NCI-H510A (cell line): ENCODE measurements at regions not wholly inside any gene's neighbourhood (a gene's known extent, or its start where the extent isn't known, plus 50 kb on each side); places are given as distances from the start of the nearest gene placed in this dataset.
"Not testable (repeated sequence)": the region's sequence is repeated elsewhere in the genome, so short reads cannot be mapped to it uniquely, and the experiment has no call there.

Experiments used
- DNase-seq: peaks from one replicate; lab custom pipeline; 2025; lab: John Stamatoyannopoulos, UW

DNA sequence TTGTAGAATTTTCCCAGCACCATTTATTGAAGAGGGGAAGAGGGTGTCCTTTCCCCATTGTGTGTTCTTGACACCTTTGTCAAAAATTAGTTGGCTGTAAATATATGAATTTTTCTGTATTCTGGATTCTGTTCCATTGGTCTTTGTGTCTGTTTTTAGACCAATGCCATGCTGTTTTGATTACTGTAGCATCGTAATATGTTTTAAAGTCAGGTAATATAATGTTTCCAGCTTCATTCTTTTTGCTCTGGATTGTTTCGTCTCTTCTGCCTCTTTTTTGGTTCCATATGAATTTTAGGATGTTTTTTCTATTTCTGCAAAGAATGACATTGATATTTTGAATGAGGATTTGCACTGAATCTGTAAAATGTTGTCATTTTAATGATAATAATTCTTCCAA lies 331.9 kb upstream of the RGS6 start:
- no peak for DNase-seq

DNA sequence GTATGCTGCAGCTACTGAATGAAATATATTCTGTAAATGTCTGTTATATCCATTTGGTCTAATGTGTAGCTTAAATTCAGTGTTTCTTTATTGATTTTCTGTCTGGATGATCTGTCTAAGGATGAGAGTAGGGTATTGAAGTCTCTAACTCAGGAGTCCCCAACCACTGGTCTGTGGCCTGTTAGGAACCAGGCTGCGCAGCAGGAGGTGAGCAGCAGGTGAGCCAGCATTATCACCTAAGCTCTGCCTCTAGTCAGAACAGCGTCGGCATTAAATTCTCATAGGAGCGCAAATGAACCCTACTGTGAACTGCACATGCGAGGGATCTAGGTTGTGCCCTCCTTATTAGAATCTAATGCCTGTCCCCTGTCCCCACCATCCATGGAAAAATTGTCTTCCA lies 329.7 kb upstream of the RGS6 start:
- no peak for DNase-seq

DNA sequence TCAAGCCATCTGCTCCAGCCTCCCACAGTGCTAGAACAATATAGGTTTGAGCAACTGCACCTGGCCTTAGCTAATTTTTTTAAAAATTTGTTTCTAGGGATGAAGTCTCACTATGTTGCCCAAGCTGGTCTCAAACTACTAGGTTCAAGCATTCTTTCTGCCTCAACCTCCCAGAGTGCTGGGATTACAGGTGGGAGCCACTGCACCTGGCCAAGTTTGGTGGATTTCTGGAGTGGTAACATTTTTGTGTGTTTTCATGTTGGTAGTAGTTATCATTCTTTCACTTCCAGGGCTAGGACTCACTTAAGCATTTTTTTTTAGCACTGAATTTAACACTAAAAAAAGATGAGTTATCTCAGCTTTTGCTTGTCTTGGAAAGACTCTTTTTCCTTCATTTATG lies 328.0 kb upstream of the RGS6 start:
- DNase-seq = no peak

DNA sequence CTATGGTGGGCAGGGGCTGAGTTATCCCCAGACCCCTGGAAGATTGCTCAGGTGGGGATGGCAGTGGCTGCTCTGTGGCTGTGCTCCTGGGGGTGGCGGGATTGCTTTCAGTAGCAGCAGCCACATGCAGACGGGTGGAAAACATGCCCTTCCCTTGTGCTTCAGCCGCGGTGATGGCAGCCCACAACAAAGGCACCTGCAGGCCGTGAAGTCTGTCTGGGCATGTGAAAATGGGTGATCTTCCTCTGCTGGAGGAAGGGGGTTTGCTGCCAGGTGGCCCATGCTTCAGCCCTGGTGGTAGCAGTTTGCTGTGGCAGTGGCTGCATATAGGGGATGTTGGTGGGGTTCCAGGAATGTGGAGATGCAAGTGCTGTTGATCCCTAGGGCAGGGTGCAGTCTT lies 326.2 kb upstream of the RGS6 start:
- no peak for DNase-seq

DNA sequence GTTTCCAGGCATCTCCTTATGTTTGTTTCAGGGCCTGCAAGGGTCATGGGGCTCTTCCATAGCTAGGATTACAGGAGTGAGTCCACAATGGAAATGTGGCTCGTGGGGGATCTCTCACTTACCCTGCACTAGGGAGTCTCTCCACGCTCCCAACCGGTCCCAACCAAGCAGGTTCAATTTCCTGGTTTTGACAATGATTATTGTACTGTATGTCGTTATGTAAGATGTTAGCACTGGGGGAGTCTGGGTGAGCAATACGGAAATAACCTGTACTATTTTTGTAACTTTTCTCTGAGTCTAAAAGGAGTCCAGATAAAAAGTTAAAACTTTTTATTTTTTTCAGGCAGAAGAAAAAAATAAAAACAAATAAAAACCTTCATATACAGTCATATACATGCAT lies 325.7 kb upstream of the RGS6 start:
- DNase-seq = no peak

DNA sequence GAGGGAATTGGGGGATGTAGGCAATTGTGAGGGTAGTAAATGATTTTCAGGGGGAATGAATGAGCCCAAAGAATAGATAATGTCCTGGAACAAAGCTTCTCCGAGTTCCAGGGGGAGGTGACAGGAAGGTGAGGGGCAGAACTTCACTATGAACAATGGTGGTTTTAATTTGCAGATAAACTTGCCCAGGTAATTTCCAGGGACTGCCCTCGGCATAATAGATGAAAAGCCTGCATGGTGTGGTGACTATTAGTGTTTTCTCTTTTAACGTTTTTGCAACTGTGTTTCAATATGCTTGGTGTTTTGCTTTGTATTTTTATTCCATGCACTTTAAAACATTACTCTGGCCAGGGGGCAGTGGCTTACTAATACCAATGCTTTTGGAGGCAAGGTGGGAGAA lies 325.2 kb upstream of the RGS6 start:
- DNase-seq = no peak

DNA sequence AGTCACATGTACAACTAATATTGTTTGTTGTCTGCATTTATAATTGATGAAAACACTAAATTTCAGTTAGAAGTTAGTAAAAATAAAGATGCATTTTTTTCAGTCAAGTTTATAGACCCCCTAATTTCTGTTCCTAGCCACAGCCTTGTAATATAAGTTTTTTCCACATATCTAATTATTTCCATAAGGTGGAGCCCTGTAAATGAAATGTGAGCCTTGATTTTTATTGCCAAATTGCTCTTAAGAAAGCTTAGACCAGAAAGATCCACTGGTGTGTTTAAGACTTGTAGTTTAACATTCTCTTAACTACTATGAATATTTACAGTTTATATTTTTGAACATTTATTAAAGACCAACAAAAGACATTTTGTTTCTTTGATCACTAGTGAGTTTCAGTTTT lies 322.1 kb upstream of the RGS6 start:
- no peak for DNase-seq

DNA sequence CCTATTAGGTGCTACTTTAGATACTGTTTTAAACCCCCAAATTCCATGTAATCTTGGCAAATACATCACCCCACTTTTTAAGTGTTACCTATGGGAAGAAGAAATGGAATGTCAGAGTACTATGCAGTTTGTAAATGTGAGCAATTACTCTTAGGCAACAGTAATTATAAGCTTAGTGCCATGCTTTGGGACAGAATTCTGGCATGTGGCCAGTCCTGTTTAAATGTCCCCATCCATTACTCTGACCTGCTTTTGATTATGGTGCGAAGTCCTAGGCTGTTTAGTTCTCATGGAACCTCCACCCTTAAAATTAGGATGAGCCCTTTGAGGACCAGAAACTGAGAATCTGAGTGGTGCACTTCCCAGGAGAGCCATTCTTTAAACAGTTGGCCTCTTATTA lies 321.4 kb upstream of the RGS6 start:
- DNase-seq = no peak

DNA sequence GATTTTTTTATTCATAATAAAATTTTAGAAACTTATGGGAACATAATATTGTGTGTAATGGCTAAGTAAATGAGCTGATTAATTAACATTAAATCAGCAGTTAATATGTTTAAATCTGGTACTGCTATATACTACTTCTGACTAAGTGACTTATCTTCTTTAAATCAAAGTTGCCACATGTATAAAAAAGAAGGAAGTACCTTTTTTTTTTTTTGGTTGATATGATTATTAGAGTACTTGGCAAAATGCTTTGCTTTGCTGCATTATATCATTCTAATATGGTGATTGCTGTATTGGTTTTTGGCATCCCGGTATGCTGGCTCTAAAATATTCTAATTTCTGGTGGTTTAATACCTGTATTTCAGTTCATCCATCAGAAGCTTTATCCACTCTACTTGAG lies 319.1 kb upstream of the RGS6 start:
- DNase-seq = no peak

DNA sequence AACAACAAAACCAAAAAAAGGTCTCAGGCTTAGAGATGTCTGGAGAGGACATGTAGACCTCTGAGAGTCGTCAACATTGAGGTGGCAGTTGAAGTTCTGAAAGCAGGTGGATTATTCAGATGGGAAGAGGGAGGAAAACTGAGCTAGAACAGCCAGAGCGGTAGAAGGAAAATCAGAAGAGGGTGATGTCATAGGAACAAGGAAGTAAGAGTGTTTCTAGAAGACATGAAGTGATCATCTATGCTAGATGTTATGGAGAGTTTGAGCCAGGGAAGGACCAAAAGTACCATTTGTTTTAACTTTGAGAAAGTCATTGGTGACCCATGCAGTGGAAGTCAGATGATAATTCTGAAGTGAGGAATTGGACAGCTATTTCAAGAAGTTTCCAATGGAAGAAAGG lies 316.2 kb upstream of the RGS6 start:
- DNase-seq = no peak

DNA sequence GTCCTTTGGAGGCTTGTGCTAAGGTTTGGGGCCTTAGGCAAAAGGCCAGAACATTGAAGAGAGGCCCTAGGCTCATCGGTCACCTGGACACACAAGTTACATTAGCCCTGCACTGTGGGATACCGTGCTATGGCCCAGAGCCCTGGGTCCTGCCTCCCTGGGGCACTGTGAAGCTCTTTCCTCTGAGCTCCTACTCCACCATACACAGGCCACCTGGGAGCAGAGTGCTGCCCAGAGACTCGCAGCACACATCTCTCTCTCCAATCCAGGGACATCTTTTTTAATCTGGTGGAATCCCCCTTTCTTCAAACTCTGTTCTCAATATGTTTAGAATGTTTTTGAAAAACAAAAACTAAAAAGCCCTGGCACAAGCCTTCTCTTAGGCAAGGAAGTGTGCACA lies 314.2 kb upstream of the RGS6 start:
- DNase-seq = no peak

DNA sequence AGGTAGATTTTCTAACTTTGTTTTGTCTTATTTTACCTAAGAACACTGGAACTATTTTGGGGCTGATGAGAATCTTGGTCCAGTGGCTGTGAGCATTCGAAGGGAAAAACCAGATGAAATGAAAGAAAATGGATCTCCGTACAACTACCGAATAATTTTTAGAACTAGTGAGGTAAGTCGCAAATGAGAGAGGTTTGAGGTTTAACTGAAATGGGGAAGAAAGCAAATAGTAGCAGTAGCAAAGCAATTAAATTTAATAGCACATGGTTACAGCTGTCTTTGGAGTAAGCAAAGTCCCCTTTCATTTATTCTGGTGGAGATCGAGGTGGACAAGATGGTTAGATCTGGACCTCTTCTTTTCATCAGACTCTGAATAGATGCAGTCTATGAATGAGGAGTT lies 313.5 kb upstream of the RGS6 start:
- DNase-seq = no peak

DNA sequence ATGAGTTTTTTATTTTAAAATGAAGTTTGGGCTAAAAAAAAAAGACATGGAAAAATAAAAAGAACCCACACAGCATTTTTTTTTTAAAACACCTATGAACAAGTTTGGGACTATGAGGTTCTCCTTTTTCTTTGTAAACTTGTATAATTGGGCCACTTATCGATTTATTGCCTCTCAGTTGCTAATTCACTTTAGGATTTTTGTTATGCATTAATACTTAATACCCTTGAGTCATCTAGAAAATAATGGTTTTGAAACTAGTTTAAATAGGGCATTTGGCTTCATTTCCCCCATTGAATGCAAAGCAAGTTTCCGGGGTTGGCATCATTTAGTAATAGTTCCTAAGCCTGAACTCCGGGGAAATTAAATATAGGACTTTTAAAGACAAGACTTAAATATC lies 312.8 kb upstream of the RGS6 start:
- no peak for DNase-seq

DNA sequence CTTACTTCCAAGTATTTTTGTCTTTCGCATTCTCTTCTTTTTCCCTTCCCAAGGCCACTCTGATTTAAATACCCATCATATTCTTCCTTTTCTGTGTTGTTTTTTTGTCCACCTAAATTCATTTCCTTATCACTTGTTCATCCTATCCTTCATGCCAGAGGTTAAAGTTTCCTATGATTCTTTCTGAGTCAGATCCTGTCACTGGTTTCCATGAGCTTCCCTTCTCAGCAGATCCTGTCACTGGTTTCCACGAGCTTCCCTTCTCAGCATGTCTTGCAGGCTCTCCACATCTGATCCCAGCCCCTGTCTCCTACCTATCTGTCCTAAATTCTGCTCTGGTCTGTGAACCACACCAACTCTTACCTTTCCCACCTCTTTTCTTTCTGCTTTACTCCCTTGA lies 311.8 kb upstream of the RGS6 start:
- DNase-seq = no peak

DNA sequence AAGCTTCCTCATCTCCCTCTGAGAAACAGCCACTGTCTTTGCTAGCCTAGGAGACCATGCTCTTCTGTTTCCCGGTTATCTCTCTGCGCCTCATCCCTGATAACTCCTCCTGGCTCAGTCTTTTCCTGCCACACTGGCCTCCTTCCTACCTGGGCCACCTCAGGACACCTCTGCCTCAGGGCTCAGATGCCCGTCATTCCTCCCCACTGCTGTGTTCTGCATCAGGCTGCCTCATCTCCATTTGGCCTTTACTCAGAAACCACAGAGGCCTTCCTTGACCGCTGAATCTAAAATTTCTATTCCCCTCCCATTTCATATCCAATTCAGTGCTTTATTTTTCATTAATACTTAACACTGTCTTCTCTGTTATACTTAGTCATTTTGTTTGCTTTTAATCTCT lies 311.0 kb upstream of the RGS6 start:
- no peak for DNase-seq

DNA sequence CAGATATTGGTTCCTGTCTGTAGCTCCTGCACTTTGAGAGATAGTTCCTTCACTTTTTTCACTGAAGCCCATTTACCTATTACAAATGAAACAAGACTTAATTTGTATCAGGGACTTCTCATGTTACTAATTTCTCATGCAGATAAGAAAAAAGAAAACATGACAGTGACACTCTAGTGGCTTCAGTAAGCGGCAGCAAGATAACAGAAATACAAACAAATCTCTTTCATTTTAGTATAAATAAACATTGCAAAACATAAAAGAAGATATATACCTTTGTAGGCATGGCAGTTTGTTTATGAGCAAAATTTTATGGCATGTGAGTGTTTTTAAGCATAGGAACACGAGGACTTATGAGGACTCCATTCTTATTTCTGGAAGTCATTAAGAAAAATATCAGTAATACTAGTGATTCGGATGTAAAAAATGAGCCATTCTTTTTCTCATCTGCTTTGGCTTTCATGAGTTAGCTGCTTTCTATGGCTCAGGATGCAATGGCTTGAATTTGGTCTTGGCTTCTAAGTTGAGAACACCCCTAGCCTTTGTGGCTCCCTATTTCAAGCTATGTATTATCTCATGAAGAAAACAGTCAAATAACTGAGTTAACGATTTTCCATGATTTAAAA lies 310.1 kb upstream of the RGS6 start:
- no peak for DNase-seq

DNA sequence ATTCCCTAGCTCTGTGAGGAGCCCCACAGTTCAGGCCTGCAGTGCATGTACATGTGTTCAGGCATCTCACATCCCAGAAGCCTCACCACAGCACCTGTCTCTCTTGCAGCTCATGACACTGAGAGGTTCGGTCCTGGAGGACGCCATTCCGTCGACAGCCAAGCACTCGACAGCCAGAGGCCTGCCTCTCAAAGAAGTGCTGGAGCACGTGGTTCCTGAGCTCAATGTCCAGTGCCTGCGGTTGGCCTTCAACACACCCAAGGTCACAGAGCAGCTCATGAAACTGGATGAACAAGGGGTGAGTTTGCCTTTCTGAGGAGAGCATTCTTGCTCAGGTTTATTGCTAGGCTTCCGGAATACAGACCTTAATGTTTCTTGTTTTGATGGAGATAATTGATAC lies 308.3 kb upstream of the RGS6 start:
- no peak for DNase-seq

DNA sequence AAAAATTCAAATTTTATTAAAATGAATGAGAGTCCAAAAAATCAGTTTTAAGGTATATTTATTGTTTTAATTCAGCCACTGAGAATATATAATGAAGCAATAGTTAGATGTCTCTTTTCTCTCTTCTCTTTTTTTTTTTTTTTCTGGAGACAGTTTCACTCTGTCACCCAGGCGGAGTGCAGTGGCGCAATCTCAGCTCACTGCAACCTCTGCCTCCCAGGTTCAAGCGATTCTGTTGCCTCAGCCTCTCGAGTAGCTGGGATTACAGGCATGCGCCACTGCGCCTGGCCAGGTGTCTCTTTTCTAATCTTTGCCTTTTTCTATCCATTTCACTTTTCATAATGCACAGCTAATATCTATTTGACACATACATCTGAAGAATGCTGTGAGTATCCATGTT lies 307.1 kb upstream of the RGS6 start:
- DNase-seq = no peak

DNA sequence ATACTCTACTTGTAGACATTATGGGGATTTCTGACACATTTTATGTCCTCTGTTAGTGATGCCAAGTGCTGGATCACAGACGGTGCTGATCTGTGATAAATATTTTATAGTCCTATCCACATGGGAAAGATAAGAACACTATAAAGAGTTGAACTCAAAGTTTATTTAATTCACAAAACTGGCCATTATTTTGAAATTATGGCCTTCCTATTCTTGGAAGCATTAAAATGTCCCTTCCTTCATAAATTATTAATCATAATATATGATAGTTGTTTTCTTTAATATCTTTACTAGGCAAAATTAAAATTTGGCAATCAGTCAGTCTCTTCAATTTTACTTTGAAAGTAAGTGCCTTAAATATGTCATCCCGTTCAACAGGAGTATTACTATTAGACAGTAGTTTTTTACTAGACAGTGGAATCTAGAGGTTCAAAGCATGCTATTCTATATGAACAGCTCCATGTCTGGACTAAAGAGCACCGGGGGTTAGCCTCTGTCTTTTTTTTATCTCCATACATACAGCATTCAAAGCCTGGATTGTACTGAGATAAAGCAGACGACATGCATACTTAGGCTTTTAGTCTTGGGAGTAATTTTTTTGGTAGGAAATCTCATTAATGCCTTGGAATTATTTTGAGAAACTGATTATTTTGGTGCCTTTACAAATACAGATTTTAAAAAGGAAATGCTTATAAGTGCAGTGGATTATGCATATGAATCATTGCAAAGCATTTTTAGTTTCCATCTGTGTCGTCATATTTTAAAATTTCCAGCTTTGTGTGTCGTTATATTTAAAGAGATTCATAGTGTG lies 306.1 kb upstream of the RGS6 start:
- no peak for DNase-seq

DNA sequence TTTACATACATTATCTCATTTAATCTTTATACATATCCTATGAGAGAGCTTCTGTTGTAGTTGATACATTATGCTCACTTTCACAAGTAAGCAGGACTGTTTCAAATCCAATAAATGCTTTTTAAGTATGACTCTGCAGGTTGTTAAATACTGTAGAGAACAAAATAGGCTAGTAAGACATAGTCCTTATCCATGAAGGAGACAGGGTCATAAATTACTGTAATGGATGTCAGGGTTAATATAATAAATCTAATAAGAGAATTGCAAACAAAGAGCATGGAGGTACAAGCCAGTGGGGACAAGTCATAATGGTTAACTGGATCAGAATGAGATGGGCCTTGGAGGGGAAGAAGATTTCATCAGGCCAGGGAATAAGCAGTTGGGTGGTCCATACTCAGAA lies 303.8 kb upstream of the RGS6 start:
- no peak for DNase-seq

DNA sequence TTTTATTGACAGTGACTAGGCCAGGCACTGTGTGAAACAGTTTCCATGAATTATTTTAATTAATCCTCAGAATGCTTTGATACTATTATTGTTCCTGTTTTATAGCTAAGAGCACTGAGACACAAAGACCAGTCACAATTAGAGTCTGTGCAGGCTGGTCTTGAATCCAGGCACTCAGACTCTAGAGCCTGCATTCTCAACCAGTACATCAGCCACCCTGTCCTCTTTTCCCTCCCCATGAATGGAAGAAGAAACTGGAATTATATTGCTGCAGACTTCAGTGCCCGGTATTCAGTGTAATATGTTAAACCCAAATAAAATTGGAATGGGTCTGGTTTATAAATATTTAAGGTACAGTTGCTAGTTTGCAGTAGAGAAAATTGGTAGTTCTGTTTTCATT lies 303.0 kb upstream of the RGS6 start:
- no peak for DNase-seq

DNA sequence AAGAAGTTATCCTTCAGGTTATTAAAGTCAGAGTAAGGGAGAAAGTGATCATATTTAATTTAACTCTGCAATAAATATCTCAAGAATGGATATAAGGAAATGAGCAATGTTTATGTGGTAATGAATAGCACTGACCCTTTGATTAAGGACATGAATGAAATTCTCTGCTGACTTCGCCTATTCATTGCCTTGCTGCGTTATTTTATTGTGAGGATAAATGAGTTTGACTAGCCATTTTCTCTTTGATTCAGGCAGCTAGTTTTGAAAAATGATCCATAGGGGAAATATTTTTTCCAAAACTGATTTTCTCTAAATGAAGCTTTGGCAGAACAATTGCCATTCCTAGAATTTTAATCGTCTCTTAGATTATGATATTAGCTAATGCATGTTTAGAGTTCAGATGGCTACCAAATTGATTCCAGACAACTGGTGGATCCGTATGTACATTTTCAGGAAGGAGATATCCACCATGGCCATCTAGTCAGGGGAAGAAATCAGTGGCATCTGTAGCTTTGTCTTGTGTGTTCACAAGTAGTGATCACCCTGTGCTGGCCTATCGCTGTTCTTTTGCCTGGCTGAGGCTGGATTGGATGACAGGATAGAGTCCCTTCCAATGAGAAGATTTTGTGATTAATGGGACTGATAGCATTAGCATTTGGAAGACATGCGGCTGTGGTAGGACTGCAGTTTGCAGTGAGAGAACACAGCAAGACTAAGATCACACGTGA lies 302.3 kb upstream of the RGS6 start:
- DNase-seq = no peak

DNA sequence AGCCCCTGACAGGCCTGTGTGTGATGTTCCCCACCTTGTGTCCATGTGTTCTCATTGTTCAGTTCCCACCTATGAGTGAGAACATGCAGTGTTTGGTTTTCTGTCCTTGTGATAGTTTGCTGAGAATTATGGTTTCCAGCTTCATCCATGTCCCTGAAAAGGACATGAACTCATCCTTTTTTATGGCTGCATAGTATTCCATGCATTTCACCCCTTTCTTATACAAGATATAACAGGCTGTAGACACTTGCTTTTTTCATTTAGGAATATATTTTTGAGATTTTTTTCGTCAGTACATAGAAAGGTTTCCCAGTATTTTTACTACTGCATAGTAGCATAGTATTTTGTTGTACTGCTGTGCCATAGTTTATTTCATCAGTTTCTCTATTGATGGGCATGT lies 301.2 kb upstream of the RGS6 start:
- DNase-seq = not testable (repeated sequence)
